Psoas muscle (tissue), 7 donors: ENCODE measurements at regions not wholly inside any gene's neighbourhood (a gene's known extent, or its start where the extent isn't known, plus 50 kb on each side); places are given as distances from the start of the nearest gene placed in this dataset.

Experiments
- ATAC-seq, 4 donors: fragments of 200-7000 bp; cut with Tn5 transposase; one replicate each; pipeline ENCODE4 v1.9.1; 2020; ENCODE audit warnings: moderate library complexity in 3 of 4, mild to moderate bottlenecking in 2 of 4
- DNase-seq, 2 donors: peaks; one replicate each; pipeline ENCODE4 v3.0.0-alpha.2; 2020
- H3K27ac ChIP-seq: fragments of 200-600 bp; one replicate; pipeline ENCODE4 v1.8.0; 2022
- H3K27me3 ChIP-seq, 3 donors: fragments of 200-600 bp in 1 of 3; one replicate each; pipeline versions ENCODE4 v1.6.1 to v1.8.0; 2013 to 2022; ENCODE audit warnings: low read length in 2 of 3, mild to moderate bottlenecking in 2 of 3, moderate library complexity in 1 of 3; ENCODE audit not compliant: insufficient read depth in 3 of 3
- H3K36me3 ChIP-seq, 2 donors: fragments of 200-600 bp in 1 of 2; one replicate each; pipeline versions ENCODE4 v1.6.1 to v1.8.0; 2013 to 2022; ENCODE audit warnings: low read depth in 1 of 2, mild to moderate bottlenecking in 1 of 2, moderate library complexity in 1 of 2; ENCODE audit not compliant: insufficient read depth in 1 of 2
- H3K4me1 ChIP-seq: fragments of 200-600 bp; one replicate; pipeline ENCODE4 v1.8.0; 2022
- H3K4me3 ChIP-seq: fragments of 200-600 bp; one replicate; pipeline ENCODE4 v1.8.0; 2022; ENCODE audit warnings: mild to moderate bottlenecking
- H3K9me3 ChIP-seq: fragments of 200-600 bp; one replicate; pipeline ENCODE4 v1.8.0; 2022
- WGBS, 3 donors: extraction: QIAGEN DNeasy Blood & Tissue Kit; methylation state at CpG; one replicate each; pipeline versions ENCODE4 v1.1.6 to v1.1.7; 2013; 5-methylcytosine and 5-hydroxymethylcytosine counted together
- intact Hi-C, 2 donors: fragments of 100-400 bp; cut with DNase I; formaldehyde crosslinking; loops; one replicate each; pipeline versions ENCODE4 v1.11.0 to v1.14.2; 2022
- TF ChIP-seq, protein P1 (sequence below): fragments of 200-600 bp; IDR thresholded peaks from one replicate; pipeline ENCODE4 v1.8.0; 2022; ENCODE audit warnings: antibody characterized with exemption
- donor health status: healthy with polysubstance abuse.
- donor health status: DM: no; HTN: no; CAD: no; lungs with moderate emphysema.
- donor health status: Bipolar disorder and iron deficiency.
- donor health status: healthy.
- donor health status: DM: yes; HTN: yes; CAD: no.
- donor health status: DM: no; HTN: no; CAD: no.
- donor health status: DM: yes; HTN: yes; CAD: no.

DNA sequence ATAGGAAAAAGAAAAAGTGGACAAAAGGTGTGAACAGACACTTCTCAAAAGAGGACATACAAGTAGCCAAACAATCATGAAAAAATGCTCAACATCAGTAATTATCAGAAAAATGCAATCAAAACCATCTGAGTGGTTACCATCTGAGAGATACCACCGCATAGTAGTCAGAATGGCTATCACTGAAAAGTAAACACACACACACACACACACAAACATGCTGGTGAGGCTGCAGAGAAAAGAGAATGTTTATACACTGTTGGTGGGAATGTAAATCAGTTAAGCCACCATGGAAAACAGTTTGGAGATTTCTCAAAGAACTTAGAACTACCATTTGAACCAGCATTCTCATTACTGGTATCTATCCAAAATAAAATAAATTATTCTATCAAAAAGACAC is 145.7 kb downstream of the CYP26A1 start:
- Histone ChIP-seq H3K27ac (no peak overlapping the region), H3K27me3 (peaks cover 0 to 2% (median 0%) of the 10 kb centered on the region in 3 donors), H3K9me3 (peaks cover 4% of the 10 kb centered on the region), H3K36me3 (no peaks in the 10 kb centered on the region), H3K4me3 (no peak overlapping the region), H3K4me1 (no peaks in the 10 kb centered on the region)
- TF ChIP-seq, protein P1, sequence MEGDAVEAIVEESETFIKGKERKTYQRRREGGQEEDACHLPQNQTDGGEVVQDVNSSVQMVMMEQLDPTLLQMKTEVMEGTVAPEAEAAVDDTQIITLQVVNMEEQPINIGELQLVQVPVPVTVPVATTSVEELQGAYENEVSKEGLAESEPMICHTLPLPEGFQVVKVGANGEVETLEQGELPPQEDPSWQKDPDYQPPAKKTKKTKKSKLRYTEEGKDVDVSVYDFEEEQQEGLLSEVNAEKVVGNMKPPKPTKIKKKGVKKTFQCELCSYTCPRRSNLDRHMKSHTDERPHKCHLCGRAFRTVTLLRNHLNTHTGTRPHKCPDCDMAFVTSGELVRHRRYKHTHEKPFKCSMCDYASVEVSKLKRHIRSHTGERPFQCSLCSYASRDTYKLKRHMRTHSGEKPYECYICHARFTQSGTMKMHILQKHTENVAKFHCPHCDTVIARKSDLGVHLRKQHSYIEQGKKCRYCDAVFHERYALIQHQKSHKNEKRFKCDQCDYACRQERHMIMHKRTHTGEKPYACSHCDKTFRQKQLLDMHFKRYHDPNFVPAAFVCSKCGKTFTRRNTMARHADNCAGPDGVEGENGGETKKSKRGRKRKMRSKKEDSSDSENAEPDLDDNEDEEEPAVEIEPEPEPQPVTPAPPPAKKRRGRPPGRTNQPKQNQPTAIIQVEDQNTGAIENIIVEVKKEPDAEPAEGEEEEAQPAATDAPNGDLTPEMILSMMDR, result no peak
- intact Hi-C loops, result no loop called here
- no peak for ATAC-seq
- DNase-seq, result no peak
- WGBS, 3 donors, result 52 to 72% (median 52%) methylated on average over 1 of the region's 1 CpG

GRCh38 chr10:93220296-93221170 is 146.8 kb downstream of the CYP26A1 start:
- H3K9me3 ChIP-seq, result peaks cover 4% of the 10 kb centered on the region
- H3K27ac ChIP-seq, result no peak overlapping the region
- no peaks in the 10 kb centered on the region for H3K4me1 ChIP-seq
- no peak overlapping the region for H3K4me3 ChIP-seq
- H3K36me3 ChIP-seq, result no peaks in the 10 kb centered on the region
- no peak for ATAC-seq
- no peak for DNase-seq
- WGBS, 3 donors, result 66 to 76% (median 71%) methylated on average over 33 of the region's 33 CpGs
- H3K27me3 ChIP-seq, result peaks cover 0 to 2% (median 0%) of the 10 kb centered on the region in 3 donors
- TF ChIP-seq, protein P1, result no peak
- intact Hi-C loops, result no loop called here

DNA sequence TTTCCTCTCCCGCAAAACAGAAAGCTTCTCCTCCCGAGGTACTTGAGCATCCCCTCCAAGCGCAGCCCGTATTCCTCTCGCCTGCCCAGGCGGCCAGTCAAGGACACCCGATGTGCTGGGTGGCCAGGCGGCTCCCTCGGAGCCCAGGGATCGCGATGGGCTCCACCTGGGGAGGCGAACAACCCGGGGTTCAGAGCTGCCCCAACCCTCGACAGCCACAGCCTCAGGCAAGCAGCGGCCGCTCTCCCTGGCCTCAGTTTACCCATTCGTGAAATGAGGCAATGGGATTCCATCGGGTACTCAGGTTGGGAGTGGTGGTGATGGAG is 147.4 kb downstream of the CYP26A1 start:
- ATAC-seq, result no peak
- intact Hi-C loops, result no loop called here
- Histone ChIP-seq H3K9me3 (peaks cover 4% of the 10 kb centered on the region), H3K27me3 (peaks cover 0 to 2% (median 0%) of the 10 kb centered on the region in 3 donors), H3K36me3 (no peaks in the 10 kb centered on the region), H3K4me1 (no peaks in the 10 kb centered on the region), H3K4me3 (no peak overlapping the region), H3K27ac (no peak overlapping the region)
- DNase-seq, result no peak
- TF ChIP-seq, protein P1, result no peak
- 92 to 94% (median 93%) methylated on average over 18 of the region's 18 CpGs for WGBS, 3 donors

DNA sequence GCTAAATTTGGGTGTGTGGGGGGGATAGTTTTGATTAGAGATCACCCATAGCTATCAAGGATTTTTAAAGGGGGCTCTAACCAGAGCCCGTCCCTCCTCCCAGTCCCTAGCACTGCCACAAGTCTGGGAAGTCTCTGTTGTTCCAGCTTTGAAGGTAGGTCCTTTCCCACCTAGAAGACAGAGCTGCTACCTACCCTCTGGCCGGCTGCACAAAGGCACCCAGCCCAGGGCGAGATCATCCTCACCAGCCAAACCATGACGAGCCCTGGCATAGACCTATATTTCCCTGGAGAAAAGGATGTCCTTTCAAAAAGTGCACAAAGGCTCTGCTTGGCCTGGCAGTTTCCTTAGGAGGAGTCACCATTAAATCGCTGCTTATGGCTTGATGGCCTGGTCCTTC is 147.8 kb downstream of the CYP26A1 start:
- Histone ChIP-seq H3K36me3 (no peaks in the 10 kb centered on the region), H3K9me3 (peaks cover 4% of the 10 kb centered on the region), H3K4me1 (no peaks in the 10 kb centered on the region), H3K4me3 (no peak overlapping the region), H3K27ac (no peak overlapping the region), H3K27me3 (peaks cover 0 to 2% (median 0%) of the 10 kb centered on the region in 3 donors)
- TF ChIP-seq, protein P1, result no peak
- no peak for DNase-seq
- no peak for ATAC-seq
- intact Hi-C loops, result no loop called here
- WGBS, 3 donors, result 50 to 64% (median 61%) methylated on average over 5 of the region's 5 CpGs
